GM12892 (cell line): ENCODE measurements at regions not wholly inside any gene's neighbourhood (a gene's known extent, or its start where the extent isn't known, plus 50 kb on each side); places are given as distances from the start of the nearest gene placed in this dataset.
"Not testable (repeated sequence)": the region's sequence is repeated elsewhere in the genome, so short reads cannot be mapped to it uniquely, and the experiment has no call there.

ENCODE experiments used
- DNase-seq: peaks from one replicate; pipeline ENCODE4 v3.0.0; 2011; ENCODE audit not compliant: insufficient read length
- FAIRE-seq: peaks from 2 replicates; lab custom pipeline; 2011; peaks lifted over from hg19 to GRCh38; lab: Jason Lieb, UNC
- POLR2A ChIP-seq: IDR thresholded peaks from 2 replicates; pipeline ENCODE4 v1.6.1; 2011; ENCODE audit warnings: low read depth, low read length, control low read depth
- POLR2AphosphoS5 ChIP-seq: IDR thresholded peaks from 2 replicates; pipeline ENCODE4 v1.6.1; 2011; ENCODE audit warnings: low read depth, low read length, control low read depth
- TAF1 ChIP-seq: IDR thresholded peaks from 2 replicates; pipeline ENCODE4 v1.6.1; 2011; ENCODE audit warnings: low read depth, mild to moderate bottlenecking, control low read depth, low read length, borderline replicate concordance

DNA sequence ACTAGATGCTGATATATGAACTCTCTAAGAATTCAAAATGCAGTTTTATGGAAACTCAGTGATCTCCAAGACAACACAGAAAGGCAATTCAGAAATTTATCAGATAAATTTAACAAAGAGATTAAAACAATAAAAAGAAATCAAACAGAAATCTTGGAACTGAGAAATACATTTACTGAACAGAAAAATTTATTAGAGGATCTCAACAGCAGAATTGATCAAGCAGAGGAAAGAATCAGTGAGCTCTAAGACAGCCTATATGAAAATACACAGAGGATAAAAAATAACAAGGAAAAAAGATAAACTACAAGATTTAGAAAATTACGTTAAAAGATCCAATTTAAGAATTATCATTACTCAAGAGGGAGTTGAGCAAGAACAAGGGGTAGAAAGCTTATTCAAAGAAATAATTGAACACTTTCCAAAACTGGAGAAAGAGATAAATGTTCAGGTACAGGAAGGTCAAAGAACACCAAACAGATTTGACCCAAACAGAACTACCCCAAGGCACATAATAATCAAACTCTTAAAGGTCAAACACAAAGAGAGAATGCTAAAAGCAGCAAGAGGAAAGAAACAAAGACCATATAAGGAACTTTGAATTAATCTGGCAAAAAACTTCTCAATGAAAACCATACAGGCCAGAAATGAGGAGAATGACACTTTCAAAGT, 103.1 kb downstream of the APIP start:
- DNase-seq: no peak
- TF ChIP-seq POLR2A (no peak), POLR2AphosphoS5 (no peak), TAF1 (no peak)
- no peak for FAIRE-seq

DNA sequence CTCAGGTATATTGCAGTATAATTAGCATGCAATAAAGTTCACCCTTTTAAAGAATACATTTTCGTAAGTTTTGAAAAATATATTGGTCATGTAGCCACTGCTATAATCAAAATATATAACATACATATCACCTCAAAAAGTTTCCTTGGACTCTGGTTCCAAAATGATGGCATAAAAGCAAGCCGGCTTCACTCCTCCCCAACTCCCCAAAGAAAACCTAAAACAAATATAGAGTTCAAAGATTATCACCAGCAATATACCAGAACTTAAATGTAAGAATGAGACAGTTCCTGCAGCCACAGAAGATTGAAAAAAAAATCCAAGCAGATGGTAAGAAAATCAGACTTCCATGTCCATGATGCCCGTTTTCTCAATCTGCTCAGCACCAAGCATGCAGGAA, 104.3 kb downstream of the APIP start:
- FAIRE-seq: no peak
- no peak for DNase-seq
- no peak for TF ChIP-seq POLR2AphosphoS5
- no peak for TF ChIP-seq POLR2A

- FAIRE-seq (peak; percentile 14), DNase-seq (no peak)
- TF ChIP-seq POLR2A: no peak
- TF ChIP-seq POLR2AphosphoS5: no peak
- TF ChIP-seq TAF1: no peak
Observed at GRCh38 chr11:34810107-34810562, 106.0 kb downstream of the APIP start.

DNA sequence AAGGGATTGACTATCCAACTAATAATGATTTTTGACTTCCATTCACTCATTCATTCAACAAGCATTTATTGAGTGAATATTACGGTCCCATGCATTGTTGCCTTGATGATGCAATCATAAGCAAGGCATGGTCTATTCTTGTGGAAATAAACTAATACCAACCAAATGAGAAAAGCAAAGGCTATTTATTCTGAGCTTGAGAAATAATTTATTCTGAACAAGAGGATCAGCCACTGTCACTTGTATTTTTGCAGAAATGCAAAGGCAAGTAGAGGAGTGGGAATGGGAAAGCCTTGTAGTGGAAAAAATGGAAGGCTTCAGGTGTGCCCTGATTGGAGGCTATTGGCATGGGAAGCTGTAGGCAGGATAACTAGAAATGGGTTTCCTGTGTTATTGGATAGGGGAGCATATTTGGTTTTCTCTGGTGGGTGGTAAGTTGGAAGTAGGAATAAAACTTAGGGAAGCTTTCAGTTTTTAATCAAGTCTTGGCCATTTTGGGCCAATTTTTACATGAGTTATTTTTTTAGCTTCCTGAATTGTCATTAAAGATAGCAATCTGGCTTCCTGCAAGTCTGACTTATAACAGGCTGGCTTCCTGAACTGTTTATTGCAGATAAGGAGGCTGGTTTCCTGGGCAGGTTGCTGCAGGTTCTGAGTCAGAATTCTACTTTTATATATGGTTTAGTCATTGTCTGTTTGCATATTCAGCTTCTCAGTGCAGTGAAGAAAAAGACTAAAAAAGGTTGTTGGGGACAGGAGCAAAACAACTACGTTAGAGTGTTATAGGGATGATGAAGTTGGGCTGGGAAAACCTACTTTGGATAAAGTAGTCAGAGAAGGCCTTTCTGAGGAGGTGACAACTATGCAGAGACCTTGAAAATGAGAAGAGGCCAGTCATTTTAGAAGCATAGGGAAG, 106.7 kb downstream of the APIP start:
- DNase-seq (no peak), FAIRE-seq (no peak)
- TF ChIP-seq TAF1: no peak
- no peak for TF ChIP-seq POLR2AphosphoS5
- TF ChIP-seq POLR2A: no peak

DNA sequence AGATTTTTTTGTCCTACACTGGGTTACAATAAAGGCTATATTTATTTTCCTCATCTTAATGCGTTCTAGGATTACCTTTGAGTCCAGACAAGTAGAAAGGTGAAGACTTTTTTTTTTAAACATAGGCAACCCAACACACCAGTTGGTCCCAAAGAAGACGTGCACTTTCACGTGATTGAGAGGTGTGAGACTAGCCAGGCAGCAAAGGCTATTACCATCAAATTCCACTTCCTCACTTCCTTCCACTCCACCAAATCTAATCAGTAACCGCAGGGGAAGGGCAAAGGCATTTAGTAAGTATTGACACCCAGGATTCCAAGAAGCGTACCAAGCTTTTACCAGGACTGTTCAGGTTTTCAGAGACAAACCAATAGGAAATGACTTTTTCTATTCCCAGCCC, 109.3 kb downstream of the APIP start:
- TF ChIP-seq TAF1 (no peak), POLR2AphosphoS5 (no peak), POLR2A (no peak)
- DNase-seq (no peak), FAIRE-seq (no peak)

DNA sequence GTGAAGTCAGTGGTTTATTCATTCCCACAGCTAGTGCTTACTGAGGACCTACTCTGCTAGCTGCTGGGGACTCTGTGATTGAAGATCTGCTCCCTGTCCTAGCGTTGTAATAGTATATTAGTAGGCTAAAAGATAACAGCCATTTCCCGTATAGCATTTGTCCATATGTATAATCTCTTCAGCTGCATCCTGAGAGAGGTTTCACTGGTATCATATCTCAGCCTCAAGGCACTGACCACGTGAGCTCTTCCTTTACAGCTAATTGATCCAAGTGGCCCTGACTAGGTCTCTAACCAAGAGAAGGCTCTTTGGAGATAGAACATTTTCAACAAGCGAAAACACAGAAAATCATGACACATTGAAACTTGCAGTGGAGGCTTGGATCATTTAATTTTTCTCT, 110.2 kb downstream of the APIP start:
- DNase-seq (no peak), FAIRE-seq (no peak)
- no peak for TF ChIP-seq TAF1
- TF ChIP-seq POLR2A: no peak
- no peak for TF ChIP-seq POLR2AphosphoS5

- DNase-seq: no peak
- no peak for TF ChIP-seq POLR2AphosphoS5
- no peak for FAIRE-seq
Observed at GRCh38 chr11:34799848-34800247, 116.3 kb downstream of the APIP start.

- FAIRE-seq (no peak), DNase-seq (no peak)
- TF ChIP-seq POLR2A: no peak
- no peak for TF ChIP-seq POLR2AphosphoS5
- TF ChIP-seq TAF1: no peak
Observed at GRCh38 chr11:34798985-34799384, 117.2 kb downstream of the APIP start.

DNA sequence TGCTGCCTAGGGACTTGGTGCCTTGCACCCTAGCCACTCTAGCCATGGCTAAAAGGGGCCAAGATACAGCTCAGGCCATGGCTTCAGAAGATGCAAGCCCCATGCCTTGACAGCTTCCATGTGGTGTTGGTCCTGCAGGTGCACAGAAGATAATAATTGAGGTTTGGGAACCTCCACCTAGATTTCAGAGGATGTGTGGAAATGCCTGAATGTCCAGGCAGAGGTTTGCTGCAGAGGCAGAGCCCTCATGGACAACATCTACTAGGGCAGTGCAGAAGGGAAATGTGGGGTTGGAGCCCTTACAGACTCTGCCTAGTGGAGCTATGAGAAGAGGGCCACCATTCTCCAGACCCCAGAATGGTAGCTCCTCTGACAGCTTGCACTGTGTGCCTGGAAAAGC, 118.7 kb downstream of the APIP start:
- FAIRE-seq, DNase-seq: not testable (repeated sequence)

DNA sequence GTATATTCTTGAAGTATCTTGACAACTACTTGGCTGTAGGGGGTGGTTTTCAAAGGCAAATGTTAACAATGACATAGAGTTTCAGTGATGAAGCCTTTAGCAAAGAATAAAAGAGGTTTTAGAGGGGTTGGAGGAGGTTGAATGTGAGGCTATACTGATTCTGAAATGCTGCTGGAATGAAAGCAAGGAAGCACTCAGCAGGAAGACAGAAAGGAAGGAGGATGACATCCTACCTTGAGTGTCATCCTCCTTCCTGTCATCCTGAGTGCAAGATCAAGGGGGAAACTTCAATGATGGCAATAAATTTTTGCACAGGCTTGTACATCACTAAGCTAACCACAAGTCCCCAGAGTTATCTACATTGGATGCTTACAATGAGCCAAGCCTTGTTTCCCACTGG, 120.5 kb downstream of the APIP start:
- FAIRE-seq: no peak
- TF ChIP-seq TAF1: no peak
- no peak for TF ChIP-seq POLR2A
- no peak for TF ChIP-seq POLR2AphosphoS5

DNA sequence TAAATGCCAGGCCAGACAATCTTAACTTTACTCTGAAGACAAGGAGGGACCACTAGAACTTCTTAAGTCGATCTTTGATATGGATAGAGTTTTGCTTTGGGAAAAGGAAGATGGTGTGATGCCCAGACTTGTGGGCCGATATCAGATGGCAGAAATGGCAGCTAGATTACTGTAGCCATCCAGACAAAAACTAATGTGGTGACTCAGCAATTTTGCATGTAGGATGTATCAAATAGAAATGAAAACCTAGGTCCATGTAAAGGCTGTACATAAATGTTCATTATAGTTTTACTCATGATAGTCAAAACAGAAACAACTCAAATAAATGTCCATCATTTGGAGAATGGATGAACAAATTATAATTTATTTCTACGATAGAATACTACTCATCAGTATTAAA, 121.5 kb downstream of the APIP start:
- TF ChIP-seq TAF1 (no peak), POLR2AphosphoS5 (no peak), POLR2A (no peak)
- no peak for DNase-seq
- no peak for FAIRE-seq

More for the DNA sequence above, 120.5 kb downstream of the APIP start:
- no peak for DNase-seq

DNA sequence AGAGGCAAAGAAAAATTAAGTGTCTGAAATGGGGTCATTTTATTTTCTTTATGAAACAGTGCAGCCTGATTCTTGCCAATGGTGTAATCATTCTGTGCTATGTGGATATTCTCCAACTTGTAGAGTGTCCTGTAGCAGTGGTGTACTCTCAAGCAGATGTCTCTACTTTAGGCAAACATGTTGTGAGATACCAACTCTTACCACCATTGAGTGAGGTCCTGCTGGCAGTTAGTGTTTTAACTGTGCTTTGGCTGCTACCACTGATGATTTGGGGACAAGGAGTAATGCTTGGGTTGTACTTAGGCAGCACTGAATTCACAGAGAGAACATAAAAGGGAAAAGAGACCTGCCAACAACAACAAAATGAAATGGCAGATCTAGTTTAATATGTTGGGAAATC, 122.5 kb downstream of the APIP start:
- TF ChIP-seq POLR2AphosphoS5: no peak
- TF ChIP-seq TAF1: no peak
- TF ChIP-seq POLR2A: no peak
- FAIRE-seq (no peak), DNase-seq (no peak)
